Neuronal stem cell (in vitro differentiated cells): ENCODE measurements at regions not wholly inside any gene's neighbourhood (a gene's known extent, or its start where the extent isn't known, plus 50 kb on each side); places are given as distances from the start of the nearest gene placed in this dataset.
A peak's percentile ranks its signal among the peaks of the same experiment; 100 is the strongest.

Experiments used
- DNase-seq: peaks from one replicate; pipeline ENCODE4 v3.0.0-alpha.2; 2013; ENCODE audit warnings: low spot score
- H2AFZ ChIP-seq: one replicate; pipeline ENCODE4 v1.6.1; 2013; ENCODE audit warnings: mild to moderate bottlenecking, low read length, inconsistent platforms
- H2AK5ac ChIP-seq: 2 replicates; pipeline ENCODE4 v1.6.1; 2013; ENCODE audit warnings: low read depth, mild to moderate bottlenecking, inconsistent platforms, low read length, moderate library complexity, mixed read lengths
- H2BK120ac ChIP-seq: 2 replicates; pipeline ENCODE4 v1.6.1; 2013; ENCODE audit warnings: low read depth, mild to moderate bottlenecking, inconsistent platforms, low read length, moderate library complexity, mixed read lengths
- H2BK12ac ChIP-seq: one replicate; pipeline ENCODE4 v1.6.1; 2013; ENCODE audit warnings: low read length, inconsistent platforms
- H2BK15ac ChIP-seq: 2 replicates; pipeline ENCODE4 v1.6.1; 2013; ENCODE audit warnings: mild to moderate bottlenecking, low read length, inconsistent platforms, mixed read lengths
- H2BK5ac ChIP-seq: one replicate; pipeline ENCODE4 v1.6.1; 2013; ENCODE audit warnings: inconsistent platforms, mild to moderate bottlenecking, low read length, moderate library complexity
- H3K14ac ChIP-seq: one replicate; pipeline ENCODE4 v1.6.1; 2013; ENCODE audit warnings: low read length, inconsistent platforms
- H3K18ac ChIP-seq: 2 replicates; pipeline ENCODE4 v1.6.1; 2013; ENCODE audit warnings: low read length, inconsistent platforms
- H3K23ac ChIP-seq: 2 replicates; pipeline ENCODE4 v1.6.1; 2013; ENCODE audit warnings: low read depth, mild to moderate bottlenecking, mixed read lengths, low read length, inconsistent platforms; ENCODE audit not compliant: poor library complexity
- H3K27ac ChIP-seq: replicated peaks from 3 replicates; pipeline ENCODE4 v1.5.1; 2013; ENCODE audit warnings: low read length, inconsistent platforms
- H3K27me3 ChIP-seq, 3 experiments: 2 replicates each; pipeline ENCODE4 v1.6.1; 2013; ENCODE audit warnings: low read length in 3 of 3, mild to moderate bottlenecking in 2 of 3, inconsistent platforms in 1 of 3, low read depth in 1 of 3, mixed read lengths in 1 of 3, moderate library complexity in 1 of 3; ENCODE audit not compliant: control insufficient read depth in 3 of 3, insufficient read depth in 3 of 3
- H3K36me3 ChIP-seq, 2 donors: replicated peaks in 1 of 2; 2 replicates each; pipeline ENCODE4 v1.6.1; 2013; ENCODE audit warnings: low read length in 2 of 2; ENCODE audit not compliant: control insufficient read depth in 2 of 2, insufficient read depth in 2 of 2
- H3K4ac ChIP-seq: 2 replicates; pipeline ENCODE4 v1.6.1; 2013; ENCODE audit warnings: inconsistent platforms, mild to moderate bottlenecking, low read length, moderate library complexity
- H3K4me1 ChIP-seq, 2 donors: 1 replicate in 1 of 2; 2 replicates in 1 of 2; pipeline ENCODE4 v1.6.1; 2013; ENCODE audit warnings: low read length in 2 of 2, low read depth in 1 of 2; ENCODE audit not compliant: control insufficient read depth in 2 of 2, insufficient read depth in 1 of 2
- H3K4me2 ChIP-seq: one replicate; pipeline ENCODE4 v1.6.1; 2013; ENCODE audit warnings: mild to moderate bottlenecking, low read length, inconsistent platforms; ENCODE audit not compliant: insufficient read depth, poor library complexity, severe bottlenecking
- H3K4me3 ChIP-seq, 2 donors: 2 replicates each; pipeline ENCODE4 v1.5.1; 2013; ENCODE audit warnings: low read length in 2 of 2, mild to moderate bottlenecking in 2 of 2, inconsistent platforms in 1 of 2, moderate library complexity in 1 of 2
- H3K79me1 ChIP-seq: one replicate; pipeline ENCODE4 v1.6.1; 2013; ENCODE audit warnings: low read depth, mild to moderate bottlenecking, inconsistent platforms, low read length, moderate library complexity
- H3K9ac ChIP-seq: one replicate; pipeline ENCODE4 v1.6.1; 2013; ENCODE audit warnings: mild to moderate bottlenecking, low read depth, low read length, inconsistent platforms; ENCODE audit not compliant: poor library complexity
- H3K9me3 ChIP-seq, 2 donors: replicated peaks in 1 of 2; 2 replicates each; pipeline versions ENCODE3 to v1.6.1; 2013; ENCODE audit warnings: low read length in 2 of 2, mild to moderate bottlenecking in 2 of 2, inconsistent platforms in 1 of 2, low read depth in 1 of 2, mixed read lengths in 1 of 2, moderate library complexity in 1 of 2; ENCODE audit not compliant: control insufficient read depth in 2 of 2, insufficient read depth in 1 of 2
- H4K8ac ChIP-seq: one replicate; pipeline ENCODE4 v1.6.1; 2013; ENCODE audit warnings: low read depth, mild to moderate bottlenecking, inconsistent platforms, low read length, moderate library complexity
- H4K91ac ChIP-seq: one replicate; pipeline ENCODE4 v1.6.1; 2013; ENCODE audit warnings: low read length, low read depth, mild to moderate bottlenecking, inconsistent platforms; ENCODE audit not compliant: poor library complexity
- WGBS, 2 donors: extraction: QIAGEN DNeasy Blood & Tissue Kit; methylation state at CpG; one replicate each; pipeline ENCODE4 v1.1.7; 2013; ENCODE audit warnings: missing lambda C conversion rate in 2 of 2, mixed read lengths in 1 of 2; ENCODE audit not compliant: insufficient read length in 2 of 2, insufficient replicate concordance in 1 of 2; ENCODE audit errors: extremely low coverage in 2 of 2; 5-methylcytosine and 5-hydroxymethylcytosine counted together

- H3K36me3 ChIP-seq = peaks cover 26 to 70% of the 10 kb centered on the region in 2 donors
- H3K4ac ChIP-seq = no peak overlapping the region
- H3K27me3 ChIP-seq = no peaks in the 10 kb centered on the region
Observed at GRCh38 chr12:124397807-124398577, 103.1 kb downstream of the RFLNA start.

DNA sequence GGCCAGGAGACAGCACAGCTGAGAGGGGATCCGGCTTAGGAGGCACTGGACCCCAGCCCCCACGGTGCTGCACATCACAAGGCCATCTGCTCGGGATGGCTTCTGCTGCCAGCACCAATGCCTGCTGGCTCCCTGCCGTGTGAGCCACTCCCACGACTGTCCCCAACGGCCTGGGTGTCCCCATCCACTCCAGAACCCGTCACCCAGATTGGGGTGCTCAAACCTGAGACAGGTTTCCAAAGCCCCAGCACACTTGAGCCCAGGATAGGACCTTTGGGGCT is 102.4 kb downstream of the RFLNA start:
- Histone ChIP-seq H3K4me1 (peaks cover 9 to 20% of the 10 kb centered on the region in 2 donors), H3K79me1 (no peaks in the 10 kb centered on the region), H4K8ac (no peak overlapping the region), H3K4me3 (no peak overlapping the region), H2BK5ac (no peak overlapping the region), H2BK120ac (no peak overlapping the region), H3K18ac (no peak overlapping the region), H2AFZ (no peak overlapping the region), H2AK5ac (peak overlapping the region; percentile 80), H2BK12ac (peak overlapping the region; percentile 76), H3K36me3 (peaks cover 26 to 70% of the 10 kb centered on the region in 2 donors), H3K9ac (no peak overlapping the region), H3K4me2 (no peak overlapping the region), H2BK15ac (no peak overlapping the region), H3K27ac (no peak overlapping the region), H4K91ac (no peak overlapping the region), H3K27me3 (no peaks in the 10 kb centered on the region), H3K14ac (peak overlapping the region; percentile 9), H3K23ac (peak overlapping the region; percentile 26), H3K4ac (no peak overlapping the region), H3K9me3 (no peaks in the 10 kb centered on the region)
- no CpG with 5 or more reads among the region's 7 CpGs for WGBS, 2 donors
- no peak for DNase-seq

More at GRCh38 chr12:124397807-124398577, 103.1 kb downstream of the RFLNA start:
- Histone ChIP-seq H3K9me3 (no peaks in the 10 kb centered on the region), H2BK120ac (no peak overlapping the region), H3K14ac (no peak overlapping the region), H3K18ac (peak overlapping the region; percentile 23), H2BK15ac (no peak overlapping the region), H2BK12ac (no peak overlapping the region), H2BK5ac (no peak overlapping the region), H3K4me2 (no peak overlapping the region), H3K9ac (no peak overlapping the region), H4K91ac (no peak overlapping the region), H2AK5ac (peak overlapping the region; percentile 38), H3K23ac (peak overlapping the region; percentile 26), H3K4me1 (peaks cover 7 to 19% of the 10 kb centered on the region in 2 donors), H3K79me1 (no peaks in the 10 kb centered on the region), H3K4me3 (no peak overlapping the region), H4K8ac (no peak overlapping the region), H2AFZ (no peak overlapping the region), H3K27ac (no peak overlapping the region)
- no peak for DNase-seq
- WGBS, 2 donors = no CpG with 5 or more reads among the region's 22 CpGs

GRCh38 chr12:124396544-124397398 is 101.9 kb downstream of the RFLNA start:
- Histone ChIP-seq H2AFZ (no peak overlapping the region), H2BK5ac (no peak overlapping the region), H2BK15ac (no peak overlapping the region), H3K4me3 (no peak overlapping the region), H3K4me1 (peaks cover 10 to 17% of the 10 kb centered on the region in 2 donors), H3K9ac (no peak overlapping the region), H2BK12ac (peak overlapping the region; percentile 76), H2AK5ac (peak overlapping the region; percentile 80), H3K14ac (peak overlapping the region; percentile 26), H4K8ac (no peak overlapping the region), H3K4me2 (no peak overlapping the region), H3K27ac (no peak overlapping the region), H3K18ac (peak overlapping the region; percentile 57), H3K9me3 (no peaks in the 10 kb centered on the region), H3K79me1 (no peaks in the 10 kb centered on the region), H2BK120ac (no peak overlapping the region), H3K36me3 (peaks cover 26 to 70% of the 10 kb centered on the region in 2 donors), H3K27me3 (no peaks in the 10 kb centered on the region), H4K91ac (no peak overlapping the region), H3K23ac (peak overlapping the region; percentile 26), H3K4ac (no peak overlapping the region)
- no peak for DNase-seq
- WGBS, 2 donors = no CpG with 5 or more reads among the region's 35 CpGs

DNA sequence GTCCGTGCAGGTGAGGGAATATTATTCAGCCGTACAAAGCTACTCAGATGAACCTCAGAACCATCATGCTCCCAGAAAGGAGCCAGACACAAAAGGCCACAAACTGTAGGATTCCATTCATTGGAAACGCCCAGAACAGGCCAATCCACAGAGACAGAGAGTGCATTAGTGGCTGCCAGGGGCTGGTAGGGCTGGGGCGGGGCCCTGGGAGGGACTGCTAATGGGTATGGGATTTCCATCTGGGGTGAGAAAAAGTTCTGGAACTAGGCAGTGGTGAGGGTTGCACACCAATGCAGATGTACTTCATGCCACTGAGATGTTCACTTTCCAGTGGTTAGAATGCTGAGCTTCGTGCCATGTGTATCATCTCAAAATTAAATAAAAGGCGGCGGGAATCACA is 101.1 kb downstream of the RFLNA start:
- Histone ChIP-seq H3K9me3 (no peaks in the 10 kb centered on the region), H2BK5ac (no peak overlapping the region), H2AK5ac (peak overlapping the region; percentile 28), H2BK15ac (no peak overlapping the region), H3K79me1 (no peaks in the 10 kb centered on the region), H2AFZ (no peak overlapping the region), H3K36me3 (peaks cover 26 to 63% of the 10 kb centered on the region in 2 donors), H3K9ac (no peak overlapping the region), H3K4me2 (no peak overlapping the region), H2BK12ac (no peak overlapping the region), H3K4me3 (no peak overlapping the region), H4K8ac (no peak overlapping the region), H4K91ac (no peak overlapping the region), H3K14ac (no peak overlapping the region), H2BK120ac (no peak overlapping the region), H3K4me1 (peaks cover 10 to 16% of the 10 kb centered on the region in 2 donors), H3K23ac (no peak overlapping the region), H3K4ac (no peak overlapping the region), H3K18ac (no peak overlapping the region), H3K27me3 (no peaks in the 10 kb centered on the region), H3K27ac (no peak overlapping the region)
- no peak for DNase-seq
- WGBS, 2 donors = no CpG with 5 or more reads among the region's 7 CpGs
